GM12892 (cell line): ENCODE measurements at regions not wholly inside any gene's neighbourhood (a gene's known extent, or its start where the extent isn't known, plus 50 kb on each side); places are given as distances from the start of the nearest gene placed in this dataset.

Source experiments
- POLR2A ChIP-seq: IDR thresholded peaks from 2 replicates; pipeline ENCODE4 v1.6.1; 2011; ENCODE audit warnings: low read depth, low read length, control low read depth
- POLR2AphosphoS5 ChIP-seq: IDR thresholded peaks from 2 replicates; pipeline ENCODE4 v1.6.1; 2011; ENCODE audit warnings: low read depth, low read length, control low read depth
- TAF1 ChIP-seq: IDR thresholded peaks from 2 replicates; pipeline ENCODE4 v1.6.1; 2011; ENCODE audit warnings: low read depth, mild to moderate bottlenecking, control low read depth, low read length, borderline replicate concordance

- TF ChIP-seq POLR2A (no peak), TAF1 (no peak), POLR2AphosphoS5 (no peak)
These were observed 527.5 kb downstream of the NTRK3 start for GRCh38 chr15:87728998-87729397.
